ENCODE measurements at regions not wholly inside any gene's neighbourhood (a gene's known extent, or its start where the extent isn't known, plus 50 kb on each side); places are given as distances from the start of the nearest gene placed in this dataset.

GRCh38 chr18:2002151-2002550, 569.2 kb downstream of the METTL4 start:
- Mint-ChIP-seq H3K36me3 (no peaks in the 10 kb centered on the region), H3K9me3 (no peaks in the 10 kb centered on the region), H3K4me1 (no peaks in the 10 kb centered on the region), H3K27me3 (no peaks in the 10 kb centered on the region), H3K4me3 (no peak overlapping the region), H3K27ac (no peak overlapping the region)

- Mint-ChIP-seq H3K4me1 (no peaks in the 10 kb centered on the region), H3K27ac (no peak overlapping the region), H3K27me3 (no peaks in the 10 kb centered on the region), H3K36me3 (no peaks in the 10 kb centered on the region), H3K9me3 (no peaks in the 10 kb centered on the region), H3K4me3 (no peak overlapping the region)
Observed at GRCh38 chr18:2002604-2003003, 568.7 kb downstream of the METTL4 start.

GRCh38 chr18:2009942-2010697, 561.2 kb downstream of the METTL4 start:
- H3K4me1 Mint-ChIP-seq = no peaks in the 10 kb centered on the region
- H3K27ac Mint-ChIP-seq = no peak overlapping the region
- H3K4me3 Mint-ChIP-seq = no peak overlapping the region

GRCh38 chr18:2027016-2027415, 544.3 kb downstream of the METTL4 start:
- no peaks in the 10 kb centered on the region for H3K4me1 Mint-ChIP-seq
- no peaks in the 10 kb centered on the region for H3K27me3 Mint-ChIP-seq
- H3K4me3 Mint-ChIP-seq = no peak overlapping the region
- no peak overlapping the region for H3K27ac Mint-ChIP-seq
- no peaks in the 10 kb centered on the region for H3K36me3 Mint-ChIP-seq
- no peaks in the 10 kb centered on the region for H3K9me3 Mint-ChIP-seq

More at GRCh38 chr18:2009942-2010697, 561.2 kb downstream of the METTL4 start:
- no peaks in the 10 kb centered on the region for H3K36me3 Mint-ChIP-seq
- H3K27me3 Mint-ChIP-seq = no peaks in the 10 kb centered on the region
- H3K9me3 Mint-ChIP-seq = no peaks in the 10 kb centered on the region

GRCh38 chr18:2027756-2028155, 543.5 kb downstream of the METTL4 start:
- Mint-ChIP-seq H3K27me3 (no peaks in the 10 kb centered on the region), H3K9me3 (no peaks in the 10 kb centered on the region), H3K4me1 (no peaks in the 10 kb centered on the region), H3K27ac (no peak overlapping the region), H3K36me3 (no peaks in the 10 kb centered on the region), H3K4me3 (no peak overlapping the region)

GRCh38 chr18:2028986-2029385, 542.3 kb downstream of the METTL4 start:
- Mint-ChIP-seq H3K4me1 (no peaks in the 10 kb centered on the region), H3K4me3 (no peak overlapping the region)

GRCh38 chr18:2030647-2031046, 540.7 kb downstream of the METTL4 start:
- Mint-ChIP-seq H3K27ac (no peak overlapping the region), H3K9me3 (no peaks in the 10 kb centered on the region), H3K27me3 (peaks cover 2% of the 10 kb centered on the region), H3K36me3 (no peaks in the 10 kb centered on the region), H3K4me1 (no peaks in the 10 kb centered on the region), H3K4me3 (no peak overlapping the region)

More at GRCh38 chr18:2028986-2029385, 542.3 kb downstream of the METTL4 start:
- Mint-ChIP-seq H3K27ac (no peak overlapping the region), H3K9me3 (no peaks in the 10 kb centered on the region), H3K27me3 (no peaks in the 10 kb centered on the region), H3K36me3 (no peaks in the 10 kb centered on the region)

GRCh38 chr18:2032036-2032435, 539.3 kb downstream of the METTL4 start:
- no peaks in the 10 kb centered on the region for H3K36me3 Mint-ChIP-seq
- H3K9me3 Mint-ChIP-seq = no peaks in the 10 kb centered on the region
- no peaks in the 10 kb centered on the region for H3K4me1 Mint-ChIP-seq
- peaks cover 2% of the 10 kb centered on the region for H3K27me3 Mint-ChIP-seq
- H3K27ac Mint-ChIP-seq = no peak overlapping the region
- no peak overlapping the region for H3K4me3 Mint-ChIP-seq

GRCh38 chr18:2035056-2035455, 536.2 kb downstream of the METTL4 start:
- Mint-ChIP-seq H3K27me3 (peaks cover 7% of the 10 kb centered on the region), H3K27ac (no peak overlapping the region)

GRCh38 chr18:2036086-2036485, 535.2 kb downstream of the METTL4 start:
- H3K4me3 Mint-ChIP-seq = no peak overlapping the region
- peaks cover 8% of the 10 kb centered on the region for H3K27me3 Mint-ChIP-seq
- no peaks in the 10 kb centered on the region for H3K9me3 Mint-ChIP-seq
- no peaks in the 10 kb centered on the region for H3K36me3 Mint-ChIP-seq
- no peaks in the 10 kb centered on the region for H3K4me1 Mint-ChIP-seq
- H3K27ac Mint-ChIP-seq = no peak overlapping the region

More at GRCh38 chr18:2035056-2035455, 536.2 kb downstream of the METTL4 start:
- Mint-ChIP-seq H3K4me1 (no peaks in the 10 kb centered on the region), H3K36me3 (no peaks in the 10 kb centered on the region), H3K4me3 (no peak overlapping the region), H3K9me3 (no peaks in the 10 kb centered on the region)

GRCh38 chr18:2040279-2040678, 531.0 kb downstream of the METTL4 start:
- H3K27me3 Mint-ChIP-seq = peaks cover 6% of the 10 kb centered on the region
- H3K4me3 Mint-ChIP-seq = no peak overlapping the region
- peaks cover 6% of the 10 kb centered on the region for H3K9me3 Mint-ChIP-seq
- H3K4me1 Mint-ChIP-seq = no peaks in the 10 kb centered on the region
- no peaks in the 10 kb centered on the region for H3K36me3 Mint-ChIP-seq
- no peak overlapping the region for H3K27ac Mint-ChIP-seq

GRCh38 chr18:2049986-2050385, 521.3 kb downstream of the METTL4 start:
- Mint-ChIP-seq H3K36me3 (no peaks in the 10 kb centered on the region), H3K27me3 (peaks cover 2% of the 10 kb centered on the region), H3K4me1 (no peaks in the 10 kb centered on the region), H3K27ac (no peak overlapping the region), H3K9me3 (no peaks in the 10 kb centered on the region), H3K4me3 (no peak overlapping the region)

- no peaks in the 10 kb centered on the region for H3K4me1 Mint-ChIP-seq
- H3K27ac Mint-ChIP-seq = no peak overlapping the region
- H3K36me3 Mint-ChIP-seq = no peaks in the 10 kb centered on the region
- H3K9me3 Mint-ChIP-seq = no peaks in the 10 kb centered on the region
- H3K4me3 Mint-ChIP-seq = no peak overlapping the region
- H3K27me3 Mint-ChIP-seq = peaks cover 4% of the 10 kb centered on the region
Observed at GRCh38 chr18:2050702-2051201, 520.6 kb downstream of the METTL4 start.

- H3K27me3 Mint-ChIP-seq = peaks cover 4% of the 10 kb centered on the region
- H3K36me3 Mint-ChIP-seq = no peaks in the 10 kb centered on the region
- H3K4me1 Mint-ChIP-seq = no peaks in the 10 kb centered on the region
- H3K27ac Mint-ChIP-seq = no peak overlapping the region
- no peaks in the 10 kb centered on the region for H3K9me3 Mint-ChIP-seq
- H3K4me3 Mint-ChIP-seq = no peak overlapping the region
Observed at GRCh38 chr18:2053490-2054089, 517.7 kb downstream of the METTL4 start.

GRCh38 chr18:2059336-2059735, 512.0 kb downstream of the METTL4 start:
- Mint-ChIP-seq H3K36me3 (no peaks in the 10 kb centered on the region), H3K27ac (no peak overlapping the region), H3K4me3 (no peak overlapping the region), H3K4me1 (no peaks in the 10 kb centered on the region), H3K9me3 (peaks cover 8% of the 10 kb centered on the region), H3K27me3 (peaks cover 13% of the 10 kb centered on the region)

GRCh38 chr18:2060086-2060485, 511.2 kb downstream of the METTL4 start:
- H3K36me3 Mint-ChIP-seq = no peaks in the 10 kb centered on the region
- H3K27me3 Mint-ChIP-seq = peaks cover 11% of the 10 kb centered on the region
- no peak overlapping the region for H3K27ac Mint-ChIP-seq
- H3K4me3 Mint-ChIP-seq = no peak overlapping the region
- no peaks in the 10 kb centered on the region for H3K4me1 Mint-ChIP-seq
- peaks cover 15% of the 10 kb centered on the region for H3K9me3 Mint-ChIP-seq

All from activated naive CD4-positive, alpha-beta T cell treated with anti-CD3 and anti-CD28 coated beads, Interleukin-2, amount 50 U/mL, for 24 hours (primary cell).